HL-60 (cell line): ENCODE measurements at regions not wholly inside any gene's neighbourhood (a gene's known extent, or its start where the extent isn't known, plus 50 kb on each side); places are given as distances from the start of the nearest gene placed in this dataset.

Source experiments
- DNase-seq, 2 experiments: peaks; one replicate each; pipeline ENCODE4 v3.0.0-alpha.2; 2010 to 2020; ENCODE audit warnings: low read depth in 1 of 2, low spot score in 1 of 2
- H3K27ac ChIP-seq: fragments of 250-450 bp; sonication (Bioruptor Pico); replicated peaks from 2 replicates; pipeline ENCODE4 v1.5.1; 2020; ENCODE audit warnings: mild to moderate bottlenecking, moderate library complexity
- H3K27me3 ChIP-seq: fragments of 250-450 bp; sonication (Bioruptor Pico); 2 replicates; pipeline ENCODE4 v1.5.1; 2021; ENCODE audit warnings: mild to moderate bottlenecking, moderate library complexity; ENCODE audit not compliant: insufficient read depth, poor library complexity, severe bottlenecking
- H3K4me3 ChIP-seq: replicated peaks from 2 replicates; pipeline ENCODE4 v1.5.1; 2011; ENCODE audit warnings: mild to moderate bottlenecking, control low read depth, low read length; ENCODE audit not compliant: insufficient read depth
- GABPA ChIP-seq: IDR thresholded peaks from 2 replicates; pipeline ENCODE4 v1.6.1; 2012; ENCODE audit warnings: low read depth
- POLR2AphosphoS5 ChIP-seq: IDR thresholded peaks from 2 replicates; pipeline ENCODE4 v1.6.1; 2012; ENCODE audit warnings: low read depth
- SPI1 ChIP-seq: IDR thresholded peaks from 2 replicates; pipeline ENCODE4 v1.6.1; 2012; ENCODE audit warnings: low read depth, mild to moderate bottlenecking, borderline replicate concordance
- TF ChIP-seq, protein P1 (sequence below): IDR thresholded peaks from 2 replicates; pipeline ENCODE4 v1.6.1; 2012; ENCODE audit warnings: low read depth; ENCODE audit not compliant: insufficient replicate concordance
- TF ChIP-seq, protein P2 (sequence below): IDR thresholded peaks from one replicate; pipeline ENCODE4 v1.5.1; 2011; ENCODE audit warnings: low read length, control low read depth, inconsistent platforms; ENCODE audit not compliant: insufficient read depth

DNA sequence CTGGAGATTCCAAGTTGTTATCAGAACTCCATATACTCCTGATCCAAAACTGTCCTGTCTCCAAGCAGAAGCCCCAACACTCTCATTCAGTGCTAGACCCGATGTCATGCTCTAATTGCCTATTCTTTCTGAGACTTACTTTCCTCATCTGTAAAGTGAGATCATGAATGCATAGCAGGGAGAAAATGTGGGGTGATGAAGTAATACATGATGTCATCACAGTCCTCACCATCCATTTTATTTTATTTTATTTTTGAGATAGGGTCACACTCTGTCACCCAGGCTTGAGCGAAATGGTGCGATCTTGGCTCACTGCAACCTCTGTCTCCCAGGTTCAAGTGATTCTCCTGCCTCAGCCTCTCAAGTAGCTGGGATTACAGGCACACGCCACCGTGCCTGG, 1554.0 kb upstream of the ADGRL3 start:
- TF ChIP-seq, protein P1, sequence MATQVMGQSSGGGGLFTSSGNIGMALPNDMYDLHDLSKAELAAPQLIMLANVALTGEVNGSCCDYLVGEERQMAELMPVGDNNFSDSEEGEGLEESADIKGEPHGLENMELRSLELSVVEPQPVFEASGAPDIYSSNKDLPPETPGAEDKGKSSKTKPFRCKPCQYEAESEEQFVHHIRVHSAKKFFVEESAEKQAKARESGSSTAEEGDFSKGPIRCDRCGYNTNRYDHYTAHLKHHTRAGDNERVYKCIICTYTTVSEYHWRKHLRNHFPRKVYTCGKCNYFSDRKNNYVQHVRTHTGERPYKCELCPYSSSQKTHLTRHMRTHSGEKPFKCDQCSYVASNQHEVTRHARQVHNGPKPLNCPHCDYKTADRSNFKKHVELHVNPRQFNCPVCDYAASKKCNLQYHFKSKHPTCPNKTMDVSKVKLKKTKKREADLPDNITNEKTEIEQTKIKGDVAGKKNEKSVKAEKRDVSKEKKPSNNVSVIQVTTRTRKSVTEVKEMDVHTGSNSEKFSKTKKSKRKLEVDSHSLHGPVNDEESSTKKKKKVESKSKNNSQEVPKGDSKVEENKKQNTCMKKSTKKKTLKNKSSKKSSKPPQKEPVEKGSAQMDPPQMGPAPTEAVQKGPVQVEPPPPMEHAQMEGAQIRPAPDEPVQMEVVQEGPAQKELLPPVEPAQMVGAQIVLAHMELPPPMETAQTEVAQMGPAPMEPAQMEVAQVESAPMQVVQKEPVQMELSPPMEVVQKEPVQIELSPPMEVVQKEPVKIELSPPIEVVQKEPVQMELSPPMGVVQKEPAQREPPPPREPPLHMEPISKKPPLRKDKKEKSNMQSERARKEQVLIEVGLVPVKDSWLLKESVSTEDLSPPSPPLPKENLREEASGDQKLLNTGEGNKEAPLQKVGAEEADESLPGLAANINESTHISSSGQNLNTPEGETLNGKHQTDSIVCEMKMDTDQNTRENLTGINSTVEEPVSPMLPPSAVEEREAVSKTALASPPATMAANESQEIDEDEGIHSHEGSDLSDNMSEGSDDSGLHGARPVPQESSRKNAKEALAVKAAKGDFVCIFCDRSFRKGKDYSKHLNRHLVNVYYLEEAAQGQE: no peak
- TF ChIP-seq, protein P2, sequence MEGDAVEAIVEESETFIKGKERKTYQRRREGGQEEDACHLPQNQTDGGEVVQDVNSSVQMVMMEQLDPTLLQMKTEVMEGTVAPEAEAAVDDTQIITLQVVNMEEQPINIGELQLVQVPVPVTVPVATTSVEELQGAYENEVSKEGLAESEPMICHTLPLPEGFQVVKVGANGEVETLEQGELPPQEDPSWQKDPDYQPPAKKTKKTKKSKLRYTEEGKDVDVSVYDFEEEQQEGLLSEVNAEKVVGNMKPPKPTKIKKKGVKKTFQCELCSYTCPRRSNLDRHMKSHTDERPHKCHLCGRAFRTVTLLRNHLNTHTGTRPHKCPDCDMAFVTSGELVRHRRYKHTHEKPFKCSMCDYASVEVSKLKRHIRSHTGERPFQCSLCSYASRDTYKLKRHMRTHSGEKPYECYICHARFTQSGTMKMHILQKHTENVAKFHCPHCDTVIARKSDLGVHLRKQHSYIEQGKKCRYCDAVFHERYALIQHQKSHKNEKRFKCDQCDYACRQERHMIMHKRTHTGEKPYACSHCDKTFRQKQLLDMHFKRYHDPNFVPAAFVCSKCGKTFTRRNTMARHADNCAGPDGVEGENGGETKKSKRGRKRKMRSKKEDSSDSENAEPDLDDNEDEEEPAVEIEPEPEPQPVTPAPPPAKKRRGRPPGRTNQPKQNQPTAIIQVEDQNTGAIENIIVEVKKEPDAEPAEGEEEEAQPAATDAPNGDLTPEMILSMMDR: no peak
- TF ChIP-seq GABPA (no peak), SPI1 (no peak), POLR2AphosphoS5 (no peak)

DNA sequence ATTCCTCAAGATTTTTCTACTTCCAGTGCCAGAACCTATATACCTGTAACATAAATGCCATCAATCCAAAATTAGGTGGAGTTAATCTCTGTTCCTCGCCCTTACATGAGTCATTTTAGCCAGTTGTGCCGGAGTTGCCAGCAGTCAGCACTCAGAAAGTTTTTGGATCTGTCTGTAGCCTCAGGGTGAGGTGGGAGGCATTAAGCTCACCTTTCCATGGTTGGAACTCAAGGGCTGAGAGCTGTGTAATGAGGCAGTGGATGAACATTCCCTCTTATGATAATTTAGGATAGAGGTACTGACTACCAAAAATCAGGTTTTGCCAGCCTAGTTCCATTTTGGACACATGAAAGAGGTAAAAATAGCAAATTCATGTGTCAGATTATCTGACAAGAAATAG, 1553.1 kb upstream of the ADGRL3 start:
- Histone ChIP-seq H3K4me3 (no peak overlapping the region), H3K27me3 (no peaks in the 10 kb centered on the region), H3K27ac (no peak overlapping the region)
- TF ChIP-seq GABPA: no peak
- TF ChIP-seq, protein P2: no peak
- TF ChIP-seq POLR2AphosphoS5: no peak
- DNase-seq: no peak

More for the DNA sequence above, 1554.0 kb upstream of the ADGRL3 start:
- Histone ChIP-seq H3K4me3 (no peak overlapping the region), H3K27me3 (no peaks in the 10 kb centered on the region), H3K27ac (no peak overlapping the region)
- no peak for DNase-seq

DNA sequence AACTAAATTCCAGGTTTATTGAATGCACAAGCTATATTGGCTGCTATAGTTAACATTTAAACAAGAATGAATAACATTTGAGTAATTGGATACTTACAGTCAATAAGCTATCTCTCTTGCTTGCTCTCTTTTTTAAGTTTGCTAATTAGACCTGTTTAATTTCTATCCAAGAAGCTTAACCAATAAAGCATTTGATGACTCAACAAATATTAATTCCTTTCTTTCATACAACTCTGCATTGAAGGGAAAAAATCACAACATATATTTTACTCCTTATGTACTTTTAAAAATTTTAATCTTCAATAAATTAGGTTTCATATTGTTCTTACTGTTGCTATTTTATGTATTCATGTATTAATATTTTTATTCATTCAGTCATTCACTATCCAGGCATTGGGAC, 1552.6 kb upstream of the ADGRL3 start:
- no peak overlapping the region for H3K27ac ChIP-seq
- DNase-seq: no peak
- H3K27me3 ChIP-seq: no peaks in the 10 kb centered on the region
- H3K4me3 ChIP-seq: no peak overlapping the region
- TF ChIP-seq GABPA (no peak), SPI1 (no peak), POLR2AphosphoS5 (no peak)
- TF ChIP-seq, protein P2: no peak
- TF ChIP-seq, protein P1: no peak

DNA sequence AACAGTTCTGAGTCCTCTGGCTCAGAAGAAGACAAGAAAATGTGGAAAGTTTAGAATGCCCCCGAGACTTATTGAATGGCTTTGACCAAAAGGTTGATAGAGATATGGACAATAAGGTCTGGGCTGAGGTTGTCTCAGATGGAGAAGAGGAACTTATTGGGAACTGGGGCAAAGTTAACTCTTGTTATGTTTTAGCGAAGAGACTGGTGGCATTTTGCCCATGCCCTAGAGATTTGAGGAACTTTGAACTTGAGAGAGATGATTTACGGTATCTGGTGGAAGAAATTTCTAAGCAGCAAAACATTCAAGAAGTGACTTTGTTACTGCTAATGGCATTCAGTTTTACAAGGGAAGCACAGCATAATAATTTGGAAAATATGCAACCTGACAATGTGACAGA, 1549.3 kb upstream of the ADGRL3 start:
- no peak overlapping the region for H3K27ac ChIP-seq
- H3K27me3 ChIP-seq: no peaks in the 10 kb centered on the region
- no peak for DNase-seq
- TF ChIP-seq GABPA: no peak
- TF ChIP-seq, protein P2: no peak
- TF ChIP-seq, protein P1: no peak
- TF ChIP-seq SPI1: no peak
- TF ChIP-seq POLR2AphosphoS5: no peak
- H3K4me3 ChIP-seq: no peak overlapping the region
